Transverse colon (tissue), 4 donors: ENCODE measurements at regions not wholly inside any gene's neighbourhood (a gene's known extent, or its start where the extent isn't known, plus 50 kb on each side); places are given as distances from the start of the nearest gene placed in this dataset.

Experiments used
- DNase-seq: peaks from one replicate; pipeline ENCODE4 v3.0.0-alpha.2; 2019
- H3K27ac ChIP-seq, 4 donors: fragments of 200-600 bp; sonication (generic); 2 replicates each; pipeline ENCODE4 v1.5.1; 2016 to 2018; ENCODE audit warnings: inconsistent platforms in 4 of 4
- H3K27me3 ChIP-seq: fragments of 200-600 bp; sonication (generic); 2 replicates; pipeline ENCODE4 v1.5.1; 2017; ENCODE audit warnings: inconsistent platforms
- H3K36me3 ChIP-seq, 4 donors: fragments of 200-600 bp; sonication (generic); 2 replicates each; pipeline ENCODE4 v1.5.1; 2017 to 2019; ENCODE audit warnings: inconsistent platforms in 4 of 4
- H3K4me1 ChIP-seq, 4 donors: fragments of 200-600 bp; sonication (generic); 2 replicates each; pipeline ENCODE4 v1.5.1; 2017 to 2020; ENCODE audit warnings: inconsistent platforms in 4 of 4
- H3K4me3 ChIP-seq, 4 donors: fragments of 200-600 bp; sonication (generic); 1 replicate in 1 of 4; 2 replicates in 3 of 4; pipeline versions ENCODE4 v1.5.1 to v1.6.1; 2017 to 2019; ENCODE audit warnings: inconsistent platforms in 4 of 4
- H3K9me3 ChIP-seq, 2 donors: fragments of 200-600 bp; sonication (generic); 2 replicates each; pipeline ENCODE4 v1.5.1; 2017 to 2019; ENCODE audit warnings: inconsistent platforms in 2 of 2
- EP300 ChIP-seq: sonication (generic); formaldehyde crosslinking; IDR thresholded peaks from one replicate; pipeline ENCODE4 v1.6.1; 2017; ENCODE audit warnings: antibody characterized with exemption, low read depth
- POLR2A ChIP-seq: fragments of 450-650 bp; IDR thresholded peaks from one replicate; pipeline ENCODE4 v1.6.1; 2016; ENCODE audit warnings: antibody characterized with exemption, mild to moderate bottlenecking, moderate library complexity
- POLR2AphosphoS5 ChIP-seq, 3 donors: sonication (generic); formaldehyde crosslinking; IDR thresholded peaks; one replicate each; pipeline ENCODE4 v1.6.1; 2016; ENCODE audit warnings: antibody characterized with exemption in 3 of 3
- WGBS, 2 donors: methylation state at CpG; one replicate each; pipeline ENCODE4 v1.1.5; 2018; ENCODE audit warnings: low coverage in 1 of 2; 5-methylcytosine and 5-hydroxymethylcytosine counted together
- in situ Hi-C, 4 donors: fragments of 200-750 bp; cut with MboI; loops; one replicate each; pipeline versions ENCODE4 v1.15.0 to v1.15.1; 2017; ENCODE audit warnings: low sequenced_read_pairs in 3 of 4, low pct_ligation_motif_present in 1 of 4, low pct_unique_long_range_greater_than_20kb in 1 of 4
- intact Hi-C: fragments of 100-400 bp; cut with DNase I; formaldehyde crosslinking; loops from one replicate; pipeline ENCODE4 v1.15.1; 2023; ENCODE audit warnings: low total_unique reads
- TF ChIP-seq, protein P1 (sequence below), 5 experiments: fragments of 200-600 bp in 3 of 5; fragments of 450-650 bp in 2 of 5; sonication (generic) in 3 of 5; IDR thresholded peaks; 1 replicate in 2 of 5; 2 replicates in 3 of 5; pipeline ENCODE4 v1.5.1; 2016 to 2017; ENCODE audit warnings: antibody characterized with exemption in 5 of 5, inconsistent platforms in 3 of 5, mild to moderate bottlenecking in 2 of 5, moderate library complexity in 1 of 5

DNA sequence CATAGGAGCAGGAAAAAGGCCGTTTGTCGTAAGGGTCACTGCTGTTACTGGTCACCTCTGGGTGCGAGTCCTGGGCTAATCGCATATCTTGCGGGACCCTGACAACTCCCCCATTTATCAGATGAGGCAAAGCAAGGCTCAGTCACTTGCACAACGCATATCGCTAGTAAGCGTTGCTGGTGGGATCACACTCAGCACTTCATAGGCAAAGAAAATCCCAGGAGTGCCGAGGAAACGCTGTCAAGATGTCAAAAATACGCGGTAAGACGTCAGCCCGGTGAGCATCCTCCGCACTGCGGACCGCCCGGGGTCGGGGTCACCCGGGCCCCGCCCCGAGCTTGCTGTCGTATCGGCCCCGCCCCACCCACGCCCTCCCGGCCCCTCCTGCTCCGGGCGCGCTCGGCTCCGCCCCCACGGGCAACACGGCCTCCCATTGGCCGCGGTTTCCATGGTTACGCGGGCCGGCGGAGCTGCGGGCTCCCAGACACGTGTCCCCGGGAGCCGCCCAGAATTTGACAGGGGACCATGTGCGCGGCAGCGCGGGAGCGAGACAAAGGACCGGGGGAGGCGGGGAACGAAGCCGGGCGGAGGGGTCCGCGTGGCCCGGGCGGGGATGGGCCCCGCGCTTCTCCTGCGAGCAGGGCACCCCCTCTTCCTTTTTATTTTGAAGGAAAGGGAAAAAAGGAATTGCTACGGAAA is 80.2 kb upstream of the IER5L start:
- peak overlapping the region in 1 of 4 donors; percentile 6 for H3K27ac ChIP-seq

DNA sequence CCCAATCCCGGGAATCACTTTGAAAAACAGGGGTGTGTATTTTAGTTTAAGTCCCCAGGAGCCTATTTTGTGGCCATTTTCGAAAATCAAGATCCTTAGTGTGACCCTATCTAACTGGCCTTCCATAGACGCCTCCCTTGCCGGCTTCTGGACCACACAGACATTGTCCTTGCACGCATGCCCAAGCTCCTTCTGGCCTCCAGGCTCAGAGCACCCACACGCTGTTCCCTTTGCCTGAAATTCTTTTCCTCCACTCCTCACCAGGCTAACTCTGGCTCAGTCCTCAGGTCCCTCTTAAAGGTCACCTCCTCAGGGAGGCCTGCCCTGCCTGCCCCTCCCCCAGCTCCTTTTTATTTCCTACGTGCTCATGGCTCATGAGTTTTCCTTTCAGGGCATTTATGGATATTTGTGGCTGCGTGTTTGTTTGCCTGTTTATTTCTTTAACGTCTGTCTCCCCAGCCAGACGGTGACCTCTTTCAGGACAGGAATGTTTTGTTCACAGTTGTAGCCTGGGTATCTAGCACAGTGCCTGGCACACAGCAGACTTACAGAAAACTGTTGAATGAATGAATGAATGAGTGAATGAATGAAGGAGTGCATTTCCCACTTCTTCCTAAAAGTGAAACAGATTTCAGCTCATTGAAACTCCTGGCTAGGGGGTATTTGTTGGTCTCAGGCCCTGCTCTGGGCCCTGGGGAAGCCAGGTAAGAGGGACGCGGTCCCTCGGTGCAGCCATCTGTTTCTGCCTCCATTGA is 79.1 kb upstream of the IER5L start:
- Histone ChIP-seq H3K4me3 (no peak overlapping the region), H3K27me3 (peaks cover 44% of the 10 kb centered on the region), H3K36me3 (no peaks in the 10 kb centered on the region), H3K4me1 (peaks cover 0 to 17% (median 12%) of the 10 kb centered on the region in 4 donors), H3K9me3 (no peaks in the 10 kb centered on the region), H3K27ac (no peak overlapping the region)
- in situ Hi-C loops = no loop called here
- intact Hi-C loops = no loop called here
- DNase-seq = no peak
- WGBS, 2 donors = 52 to 72% methylated on average over 2 to 13 of the region's 13 CpGs
- no peak for TF ChIP-seq POLR2A
- TF ChIP-seq POLR2AphosphoS5 (IDR thresholded peaks at IDR 0.05) = no peak
- TF ChIP-seq EP300 = no peak
- TF ChIP-seq, protein P1, sequence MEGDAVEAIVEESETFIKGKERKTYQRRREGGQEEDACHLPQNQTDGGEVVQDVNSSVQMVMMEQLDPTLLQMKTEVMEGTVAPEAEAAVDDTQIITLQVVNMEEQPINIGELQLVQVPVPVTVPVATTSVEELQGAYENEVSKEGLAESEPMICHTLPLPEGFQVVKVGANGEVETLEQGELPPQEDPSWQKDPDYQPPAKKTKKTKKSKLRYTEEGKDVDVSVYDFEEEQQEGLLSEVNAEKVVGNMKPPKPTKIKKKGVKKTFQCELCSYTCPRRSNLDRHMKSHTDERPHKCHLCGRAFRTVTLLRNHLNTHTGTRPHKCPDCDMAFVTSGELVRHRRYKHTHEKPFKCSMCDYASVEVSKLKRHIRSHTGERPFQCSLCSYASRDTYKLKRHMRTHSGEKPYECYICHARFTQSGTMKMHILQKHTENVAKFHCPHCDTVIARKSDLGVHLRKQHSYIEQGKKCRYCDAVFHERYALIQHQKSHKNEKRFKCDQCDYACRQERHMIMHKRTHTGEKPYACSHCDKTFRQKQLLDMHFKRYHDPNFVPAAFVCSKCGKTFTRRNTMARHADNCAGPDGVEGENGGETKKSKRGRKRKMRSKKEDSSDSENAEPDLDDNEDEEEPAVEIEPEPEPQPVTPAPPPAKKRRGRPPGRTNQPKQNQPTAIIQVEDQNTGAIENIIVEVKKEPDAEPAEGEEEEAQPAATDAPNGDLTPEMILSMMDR (IDR thresholded peaks at IDR 0.05) = no peak

More for the DNA sequence above, 80.2 kb upstream of the IER5L start:
- H3K36me3 ChIP-seq = no peaks in the 10 kb centered on the region
- TF ChIP-seq POLR2A (no peak), POLR2AphosphoS5 (IDR thresholded peaks at IDR 0.05) (no peak), EP300 (no peak)
- TF ChIP-seq, protein P1 (IDR thresholded peaks at IDR 0.05) = no peak
- peak overlapping the region in 2 of 4 donors; percentile 3 to 33 for H3K4me3 ChIP-seq
- H3K27me3 ChIP-seq = peaks cover 44% of the 10 kb centered on the region
- intact Hi-C loops = no loop called here
- no peaks in the 10 kb centered on the region for H3K9me3 ChIP-seq
- peak; percentile 81 for DNase-seq
- WGBS, 2 donors = 13 to 17% methylated on average over 3 to 55 of the region's 62 CpGs
- in situ Hi-C loops = no loop called here
- H3K4me1 ChIP-seq = peaks cover 0 to 17% (median 12%) of the 10 kb centered on the region in 4 donors

DNA sequence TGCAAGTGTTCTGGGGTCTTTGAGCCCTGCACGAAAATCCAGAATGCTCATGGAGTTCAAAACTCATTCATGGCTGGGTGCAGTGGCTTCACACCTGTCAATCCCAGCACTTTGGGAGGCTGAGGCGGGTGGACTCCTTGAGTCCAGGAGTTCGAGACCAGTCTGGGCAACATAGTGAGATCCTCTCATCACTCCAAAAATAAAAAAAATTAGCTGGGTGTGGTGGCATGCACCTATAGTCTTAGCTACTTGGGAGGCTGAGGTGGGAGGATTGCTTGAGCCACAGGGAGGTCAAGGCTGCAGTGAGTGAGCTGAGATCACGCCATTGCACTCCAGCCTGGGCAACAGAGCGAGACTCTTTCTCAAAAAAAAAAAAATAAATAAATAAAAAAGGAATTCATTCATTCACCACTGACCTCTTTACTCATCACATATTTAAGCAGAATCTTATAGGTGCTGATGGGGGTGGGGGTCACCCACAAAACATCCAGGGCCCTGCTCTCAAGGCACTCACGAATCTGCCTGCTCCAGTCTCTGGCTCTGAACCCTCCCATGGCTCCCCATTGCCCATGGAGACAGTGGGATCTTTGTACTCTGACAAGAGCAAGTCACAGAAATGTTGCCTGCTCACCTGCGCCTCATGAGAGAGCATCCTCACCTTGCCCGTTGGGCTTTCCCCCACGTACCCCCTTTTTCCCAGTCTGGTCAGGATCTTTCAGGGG is 76.7 kb upstream of the IER5L start:
- Histone ChIP-seq H3K4me3 (no peak overlapping the region), H3K36me3 (no peaks in the 10 kb centered on the region), H3K27me3 (peaks cover 36% of the 10 kb centered on the region), H3K9me3 (no peaks in the 10 kb centered on the region), H3K27ac (peak overlapping the region in 1 of 4 donors; percentile 26), H3K4me1 (peaks cover 0 to 17% (median 12%) of the 10 kb centered on the region in 4 donors)
- TF ChIP-seq EP300 (no peak), POLR2A (no peak), POLR2AphosphoS5 (IDR thresholded peaks at IDR 0.05) (no peak)
- TF ChIP-seq, protein P1 (IDR thresholded peaks at IDR 0.05) = no peak
- DNase-seq = no peak
- intact Hi-C loops (no loop called here), in situ Hi-C loops (no loop called here)
- WGBS, 2 donors = 74 to 78% methylated on average over 3 to 9 of the region's 9 CpGs

DNA sequence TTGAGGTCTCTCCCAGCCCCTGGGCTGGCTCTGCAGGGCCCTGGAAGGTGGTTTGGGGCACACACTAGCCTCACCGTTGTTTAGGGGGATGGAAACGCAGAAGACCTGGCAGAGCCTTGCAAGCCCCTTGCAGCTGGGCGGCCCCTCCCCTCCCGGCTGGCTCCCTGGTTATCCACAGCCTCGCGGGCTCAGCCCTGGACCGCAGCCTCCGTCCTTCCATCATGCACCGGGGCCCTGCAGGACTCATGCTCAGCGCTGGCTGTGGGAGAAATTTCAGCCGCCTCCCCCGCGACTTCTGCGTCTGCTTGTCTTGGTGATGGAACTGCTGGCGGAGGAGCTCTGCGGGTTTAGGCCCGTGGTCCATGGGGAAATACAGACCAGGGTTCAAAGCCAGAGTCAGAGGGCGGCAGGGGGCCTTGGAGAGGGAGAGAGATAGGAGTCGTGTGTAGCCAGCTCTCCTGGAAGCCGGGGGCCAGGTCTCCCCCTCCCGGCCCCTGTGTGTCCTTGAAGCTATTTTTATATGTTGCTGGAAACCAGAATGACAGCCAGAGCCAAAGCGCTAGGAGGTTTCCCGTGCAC is 75.8 kb upstream of the IER5L start:
- Histone ChIP-seq H3K4me3 (no peak overlapping the region), H3K36me3 (no peaks in the 10 kb centered on the region)

More for the DNA sequence above, 75.8 kb upstream of the IER5L start:
- intact Hi-C loops (no loop called here), in situ Hi-C loops (no loop called here)
- Histone ChIP-seq H3K9me3 (no peaks in the 10 kb centered on the region), H3K27ac (peak overlapping the region in 2 of 4 donors; percentile 19 to 26), H3K27me3 (peaks cover 27% of the 10 kb centered on the region), H3K4me1 (peaks cover 0 to 13% (median 10%) of the 10 kb centered on the region in 4 donors)
- 44% methylated on average over 17 of the region's 23 CpGs; no CpG with 5 or more reads in 1 of the 2 donors for WGBS, 2 donors
- TF ChIP-seq POLR2AphosphoS5 (IDR thresholded peaks at IDR 0.05) (no peak), EP300 (no peak), POLR2A (no peak)
- TF ChIP-seq, protein P1 (IDR thresholded peaks at IDR 0.05) = no peak
- DNase-seq = no peak
